ENCODE measurements at regions not wholly inside any gene's neighbourhood (a gene's known extent, or its start where the extent isn't known, plus 50 kb on each side); places are given as distances from the start of the nearest gene placed in this dataset.

DNA sequence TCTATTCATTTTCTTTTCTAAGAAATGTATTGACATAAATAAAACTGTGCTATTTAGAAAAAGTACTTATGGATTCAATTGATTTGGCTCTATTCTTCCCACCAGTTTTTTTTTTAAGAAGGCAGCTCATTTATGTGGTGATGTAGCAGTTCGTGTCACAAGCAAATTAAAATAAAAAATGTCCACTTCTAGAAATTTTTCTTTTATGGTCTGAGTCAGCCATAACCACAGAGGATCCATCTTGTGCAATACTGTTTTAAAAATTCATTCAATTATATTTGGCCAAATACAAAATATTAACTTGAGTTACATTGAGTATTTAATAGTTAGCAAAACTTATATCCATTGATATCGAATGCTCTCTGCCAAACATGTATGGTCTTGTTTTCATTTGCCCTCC, 207.9 kb upstream of the FAT1 start:
- ATAC-seq, result no peak
- Histone ChIP-seq H4K20me1 (ENCODE audit: insufficient read depth, low read length) (no peaks in the 10 kb centered on the region), H3K27me3 (ENCODE audit: control insufficient read depth in 1 of 2, insufficient read depth in 2 of 2, low read length in 2 of 2) (no peaks in the 10 kb centered on the region), H3K4me1 (ENCODE audit: insufficient read depth, low read length) (peaks cover 43% of the 10 kb centered on the region), H3K79me2 (ENCODE audit: insufficient read depth, low read length) (no peaks in the 10 kb centered on the region), H3K4me3 (replicated peaks in 1 of 3; ENCODE audit: insufficient read depth in 1 of 3, low read depth in 2 of 3, low read length in 3 of 3) (no peak overlapping the region), H2AFZ (ENCODE audit: low read length) (no peak overlapping the region), H3K9me3 (ENCODE audit: low read length) (no peaks in the 10 kb centered on the region), H3K9ac (ENCODE audit: insufficient read depth, low read depth, low read length) (no peak overlapping the region), H3K27ac (ENCODE audit: extremely low read length, insufficient read depth, low read length) (no peak overlapping the region), H3K4me2 (ENCODE audit: low read depth, low read length) (no peak overlapping the region), H3K36me3 (replicated peaks in 1 of 2; ENCODE audit: control insufficient read depth in 1 of 2, insufficient read depth in 2 of 2, low read length in 2 of 2) (no peaks in the 10 kb centered on the region)
- FAIRE-seq, result no peak
- WGBS (ENCODE audit: low lambda C conversion rate), result 43% methylated on average over 2 of the region's 2 CpGs
- no TSS peak for BruUV-seq (replicated peaks)
- DNase-seq (ENCODE audit: low spot score), result no peak
- ChIA-PET POLR2A (no interaction called here), CTCF (ENCODE audit: low intra/inter-chr PET ratio, low total read pairs) (no interaction called here)
- intact Hi-C loops (cut with micrococcal nuclease; ENCODE audit: unreplicated experiment) (no loop called here), in situ Hi-C loops (cut with HindIII; ENCODE audit: extremely low pct_ligation_motif_present, low pct_unique_long_range_greater_than_20kb) (loop anchor here (25.0 kb wide), 1 partner anchor 194 kb away; no protein-coding TSS in a partner anchor)
- TF ChIP-seq MIXL1 (CRISPR knock-in tag; IDR thresholded peaks at IDR 0.05) (no peak), FOXC1 (CRISPR knock-in tag; IDR thresholded peaks at IDR 0.05; ENCODE audit: borderline replicate concordance) (no peak), U2AF1 (optimal IDR thresholded peaks at IDR 0.05; ENCODE audit: low read depth, low read length) (no peak), FOXA3 (CRISPR knock-in tag; IDR thresholded peaks at IDR 0.05) (no peak), ZNF234 (CRISPR knock-in tag; conservative IDR thresholded peaks at IDR 0.05) (no peak), ZZZ3 (CRISPR knock-in tag; IDR thresholded peaks at IDR 0.05; ENCODE audit: borderline replicate concordance) (no peak), SRY (CRISPR knock-in tag; IDR thresholded peaks at IDR 0.05) (no peak)
- TF ChIP-seq, protein P1, sequence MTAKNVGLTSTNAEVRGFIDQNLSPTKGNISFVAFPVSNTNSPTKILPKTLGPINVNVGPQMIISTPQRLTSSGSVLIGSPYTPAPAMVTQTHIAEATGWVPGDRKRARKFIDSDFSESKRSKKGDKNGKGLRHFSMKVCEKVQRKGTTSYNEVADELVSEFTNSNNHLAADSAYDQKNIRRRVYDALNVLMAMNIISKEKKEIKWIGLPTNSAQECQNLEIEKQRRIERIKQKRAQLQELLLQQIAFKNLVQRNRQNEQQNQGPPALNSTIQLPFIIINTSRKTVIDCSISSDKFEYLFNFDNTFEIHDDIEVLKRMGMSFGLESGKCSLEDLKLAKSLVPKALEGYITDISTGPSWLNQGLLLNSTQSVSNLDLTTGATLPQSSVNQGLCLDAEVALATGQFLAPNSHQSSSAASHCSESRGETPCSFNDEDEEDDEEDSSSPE (CRISPR knock-in tag; IDR thresholded peaks at IDR 0.05), result no peak
- TF ChIP-seq, protein P2, sequence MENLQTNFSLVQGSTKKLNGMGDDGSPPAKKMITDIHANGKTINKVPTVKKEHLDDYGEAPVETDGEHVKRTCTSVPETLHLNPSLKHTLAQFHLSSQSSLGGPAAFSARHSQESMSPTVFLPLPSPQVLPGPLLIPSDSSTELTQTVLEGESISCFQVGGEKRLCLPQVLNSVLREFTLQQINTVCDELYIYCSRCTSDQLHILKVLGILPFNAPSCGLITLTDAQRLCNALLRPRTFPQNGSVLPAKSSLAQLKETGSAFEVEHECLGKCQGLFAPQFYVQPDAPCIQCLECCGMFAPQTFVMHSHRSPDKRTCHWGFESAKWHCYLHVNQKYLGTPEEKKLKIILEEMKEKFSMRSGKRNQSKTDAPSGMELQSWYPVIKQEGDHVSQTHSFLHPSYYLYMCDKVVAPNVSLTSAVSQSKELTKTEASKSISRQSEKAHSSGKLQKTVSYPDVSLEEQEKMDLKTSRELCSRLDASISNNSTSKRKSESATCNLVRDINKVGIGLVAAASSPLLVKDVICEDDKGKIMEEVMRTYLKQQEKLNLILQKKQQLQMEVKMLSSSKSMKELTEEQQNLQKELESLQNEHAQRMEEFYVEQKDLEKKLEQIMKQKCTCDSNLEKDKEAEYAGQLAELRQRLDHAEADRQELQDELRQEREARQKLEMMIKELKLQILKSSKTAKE (CRISPR knock-in tag; IDR thresholded peaks at IDR 0.05; ENCODE audit: borderline replicate concordance), result no peak
